HepG2 (cell line): ENCODE measurements at regions not wholly inside any gene's neighbourhood (a gene's known extent, or its start where the extent isn't known, plus 50 kb on each side); places are given as distances from the start of the nearest gene placed in this dataset.

Experiments
- ATAC-seq: fragments of 200-7000 bp; cut with Tn5 transposase; 3 replicates; pipeline ENCODE4 v1.9.1; 2020; ENCODE audit warnings: mild to moderate bottlenecking, moderate library complexity
- BruUV-seq: library from RNA; stranded (reverse); fragments of 400-500 nt; replicated peaks from 2 replicates; lab custom pipeline; 2021; lab: Mats Ljungman, UMichigan
- CTCF ChIA-PET: fragments of 300-600 bp; formaldehyde crosslinking; extraction: SDS; loops from one replicate; lab custom pipeline; 2021; ENCODE audit warnings: low total read pairs, inconsistent platforms, low intra/inter-chr PET ratio; lab: Yijun Ruan, JAX
- POLR2A ChIA-PET: fragments of 350-600 bp; sonication (Branson Sonifier 250); formaldehyde crosslinking; loops from one replicate; lab custom pipeline; 2020; ENCODE audit warnings: antibody characterized with exemption, inconsistent platforms; lab: Yijun Ruan, JAX
- DNase-seq: peaks from one replicate; pipeline ENCODE4 v3.0.0-alpha.2; 2015; ENCODE audit warnings: low spot score
- FAIRE-seq: peaks from 3 replicates; lab custom pipeline; 2011; peaks lifted over from hg19 to GRCh38; lab: Jason Lieb, UNC
- H2AFZ ChIP-seq: one replicate; pipeline ENCODE4 v1.6.1; 2011; ENCODE audit warnings: low read length, inconsistent platforms
- H3K27ac ChIP-seq: fragments of 300-600 bp; 3 replicates; pipeline ENCODE4 v1.8.0; 2011; ENCODE audit warnings: mixed run types, mild to moderate bottlenecking, mixed read lengths, low read length, inconsistent platforms; ENCODE audit not compliant: insufficient read depth; ENCODE audit errors: extremely low read length
- H3K27me3 ChIP-seq, 2 experiments: fragments of 200-600 bp in 1 of 2; 2 replicates in 1 of 2; 3 replicates in 1 of 2; pipeline versions ENCODE4 v1.6.0 to v1.8.0; 2011; ENCODE audit warnings: low read length in 2 of 2, mild to moderate bottlenecking in 2 of 2, moderate library complexity in 2 of 2, inconsistent platforms in 1 of 2; ENCODE audit not compliant: insufficient read depth in 2 of 2, control insufficient read depth in 1 of 2
- H3K36me3 ChIP-seq, 2 experiments: fragments of 200-600 bp in 1 of 2; replicated peaks in 1 of 2; 2 replicates in 1 of 2; 3 replicates in 1 of 2; pipeline versions ENCODE4 v1.5.1 to v1.8.0; 2011; ENCODE audit warnings: low read length in 2 of 2, inconsistent platforms in 1 of 2; ENCODE audit not compliant: insufficient read depth in 2 of 2, control insufficient read depth in 1 of 2
- H3K4me1 ChIP-seq: 2 replicates; pipeline ENCODE4 v1.5.1; 2012; ENCODE audit warnings: low read length, inconsistent platforms; ENCODE audit not compliant: insufficient read depth
- H3K4me2 ChIP-seq: 2 replicates; pipeline ENCODE4 v1.6.0; 2011; ENCODE audit warnings: low read depth, low read length, inconsistent platforms
- H3K4me3 ChIP-seq, 3 experiments: fragments of 200-600 bp in 1 of 3; sonication (generic), shearing (Covaris generic) in 1 of 3; replicated peaks in 1 of 3; 2 replicates each; pipeline ENCODE4 v1.5.1; 2011 to 2016; ENCODE audit warnings: low read length in 3 of 3, inconsistent platforms in 2 of 3, low read depth in 2 of 3, mild to moderate bottlenecking in 2 of 3, control low read depth in 1 of 3, mixed read lengths in 1 of 3; ENCODE audit not compliant: insufficient read depth in 1 of 3
- H3K79me2 ChIP-seq: one replicate; pipeline ENCODE4 v1.6.1; 2011; ENCODE audit warnings: low read length, inconsistent platforms; ENCODE audit not compliant: insufficient read depth
- H3K9ac ChIP-seq: 2 replicates; pipeline ENCODE4 v1.6.0; 2011; ENCODE audit warnings: mild to moderate bottlenecking, low read depth, low read length, inconsistent platforms; ENCODE audit not compliant: insufficient read depth
- H3K9me3 ChIP-seq: 2 replicates; pipeline ENCODE4 v1.5.1; 2012; ENCODE audit warnings: mild to moderate bottlenecking, low read length
- H4K20me1 ChIP-seq: 2 replicates; pipeline ENCODE4 v1.6.0; 2011; ENCODE audit warnings: inconsistent platforms, mild to moderate bottlenecking, low read length, moderate library complexity; ENCODE audit not compliant: insufficient read depth
- ARID3A ChIP-seq: IDR thresholded peaks from 2 replicates; pipeline ENCODE4 v1.6.1; 2012; ENCODE audit warnings: low read depth, low read length, improper control_type of control experiment
- CENPX ChIP-seq: sonication (generic); formaldehyde crosslinking; IDR thresholded peaks from 2 replicates; pipeline ENCODE4 v1.9.0; 2021; ENCODE audit warnings: mild to moderate bottlenecking, missing genetic modification reagents, moderate library complexity
- HOXA5 ChIP-seq: sonication (generic); formaldehyde crosslinking; IDR thresholded peaks from 2 replicates; pipeline ENCODE4 v1.4.0; 2020; ENCODE audit warnings: missing genetic modification reagents
- JARID2 ChIP-seq: sonication (generic); formaldehyde crosslinking; IDR thresholded peaks from 2 replicates; pipeline ENCODE4 v1.8.1; 2023; ENCODE audit warnings: missing genetic modification reagents, inconsistent platforms; ENCODE audit not compliant: insufficient replicate concordance
- PREB ChIP-seq: sonication (generic); formaldehyde crosslinking; IDR thresholded peaks from 2 replicates; pipeline ENCODE4 v1.4.0; 2020; ENCODE audit warnings: missing genetic modification reagents
- RBAK ChIP-seq: sonication (generic); formaldehyde crosslinking; IDR thresholded peaks from 2 replicates; pipeline ENCODE4 v1.5.1; 2020; ENCODE audit warnings: mild to moderate bottlenecking, missing genetic modification reagents
- TAF15 ChIP-seq: fragments of 200-400 bp; formaldehyde crosslinking; IDR thresholded peaks from one replicate; pipeline ENCODE4 v1.6.1; 2018; ENCODE audit warnings: mild to moderate bottlenecking, low read depth, low read length; ENCODE audit not compliant: poor library complexity, severe bottlenecking
- ZBTB49 ChIP-seq: sonication (generic); formaldehyde crosslinking; IDR thresholded peaks from 2 replicates; pipeline ENCODE4 v1.4.0; 2020; ENCODE audit warnings: missing genetic modification reagents, borderline replicate concordance
- ZBTB8A ChIP-seq: sonication (generic); formaldehyde crosslinking; IDR thresholded peaks from 2 replicates; pipeline ENCODE4 v1.4.0; 2020; ENCODE audit warnings: mild to moderate bottlenecking, low read depth, missing genetic modification reagents, borderline replicate concordance
- ZFP62 ChIP-seq: sonication (generic); formaldehyde crosslinking; IDR thresholded peaks from 2 replicates; pipeline ENCODE4 v1.4.0; 2020; ENCODE audit warnings: missing genetic modification reagents
- ZFP82 ChIP-seq: sonication (generic); formaldehyde crosslinking; IDR thresholded peaks from 2 replicates; pipeline ENCODE4 v1.5.1; 2020; ENCODE audit warnings: mild to moderate bottlenecking, missing genetic modification reagents, borderline replicate concordance
- ZNF33B ChIP-seq: sonication (generic); formaldehyde crosslinking; IDR thresholded peaks from 2 replicates; pipeline ENCODE4 v1.5.1; 2020; ENCODE audit warnings: mild to moderate bottlenecking, missing genetic modification reagents
- ZNF501 ChIP-seq: sonication (generic); formaldehyde crosslinking; IDR thresholded peaks from 2 replicates; pipeline ENCODE4 v1.5.1; 2020; ENCODE audit warnings: mild to moderate bottlenecking, moderate library complexity, missing genetic modification reagents
- ZNF761 ChIP-seq: sonication (generic); formaldehyde crosslinking; conservative IDR thresholded peaks from 2 replicates; pipeline ENCODE4 v1.4.0; 2020; ENCODE audit warnings: mild to moderate bottlenecking, missing genetic modification reagents
- WGBS: methylation state at CpG from one replicate; pipeline ENCODE4 v1.1.6; 2017; ENCODE audit warnings: low lambda C conversion rate; 5-methylcytosine and 5-hydroxymethylcytosine counted together
- in situ Hi-C: cut with HindIII; loops from 2 replicates; pipeline ENCODE4 v1.10.0; 2017; ENCODE audit warnings: low pct_unique_long_range_greater_than_20kb; ENCODE audit not compliant: extremely low pct_ligation_motif_present
- intact Hi-C: fragments of 100-400 bp; cut with micrococcal nuclease; formaldehyde crosslinking; loops from one replicate; pipeline ENCODE4 v1.10.0; 2022; ENCODE audit not compliant: unreplicated experiment
- TF ChIP-seq, protein P1 (sequence below): sonication (generic); formaldehyde crosslinking; IDR thresholded peaks from 2 replicates; pipeline ENCODE4 v1.4.0; 2020; ENCODE audit warnings: mild to moderate bottlenecking, missing genetic modification reagents
- TF ChIP-seq, protein P2 (sequence below): IDR thresholded peaks from 2 replicates; pipeline ENCODE4 v1.6.1; 2016; ENCODE audit warnings: low read depth, borderline replicate concordance

GRCh38 chr18:59839931-59840685 is 59.7 kb upstream of the PMAIP1 start:
- no peaks in the 10 kb centered on the region for H3K4me1 ChIP-seq
- intact Hi-C loops (loop anchor here (5.0 to 10.0 kb wide), 4 partner anchors 135 to 707 kb away; no protein-coding TSS in a partner anchor), in situ Hi-C loops (loop anchor here (25.0 kb wide), 1 partner anchor 697 kb away; no protein-coding TSS in a partner anchor)
- ChIA-PET POLR2A (no interaction called here), CTCF (no interaction called here)
- 9% methylated on average over 5 of the region's 5 CpGs for WGBS
- H3K9me3 ChIP-seq: no peaks in the 10 kb centered on the region
- H3K27me3 ChIP-seq: 0 out of 5 replicates have a peak, but pooled peaks cover 0 to 6% of the 10 kb centered on the region in 2 experiments
- H4K20me1 ChIP-seq: no peaks in the 10 kb centered on the region
- no TSS peak for BruUV-seq
- H2AFZ ChIP-seq: no peak overlapping the region
- H3K79me2 ChIP-seq: no peaks in the 10 kb centered on the region
- ATAC-seq (no peak), FAIRE-seq (no peak), DNase-seq (no peak)
- no peaks in the 10 kb centered on the region for H3K36me3 ChIP-seq
- no peak overlapping the region for H3K4me3 ChIP-seq
- H3K9ac ChIP-seq: no peak overlapping the region
- no peak overlapping the region for H3K27ac ChIP-seq
- H3K4me2 ChIP-seq: no peak overlapping the region
- no peak for TF ChIP-seq RBAK
- TF ChIP-seq CENPX (CRISPR knock-in tag): no peak
- TF ChIP-seq ZBTB49 (CRISPR knock-in tag): no peak
- TF ChIP-seq, protein P1, sequence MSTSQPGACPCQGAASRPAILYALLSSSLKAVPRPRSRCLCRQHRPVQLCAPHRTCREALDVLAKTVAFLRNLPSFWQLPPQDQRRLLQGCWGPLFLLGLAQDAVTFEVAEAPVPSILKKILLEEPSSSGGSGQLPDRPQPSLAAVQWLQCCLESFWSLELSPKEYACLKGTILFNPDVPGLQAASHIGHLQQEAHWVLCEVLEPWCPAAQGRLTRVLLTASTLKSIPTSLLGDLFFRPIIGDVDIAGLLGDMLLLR (CRISPR knock-in tag): no peak
- TF ChIP-seq ZNF501 (CRISPR knock-in tag): no peak
- TF ChIP-seq ARID3A: no peak
- TF ChIP-seq ZNF33B (CRISPR knock-in tag): no peak
- TF ChIP-seq ZFP62: no peak
- no peak for TF ChIP-seq TAF15
- TF ChIP-seq ZBTB8A: no peak
- TF ChIP-seq PREB (CRISPR knock-in tag): no peak
- TF ChIP-seq ZFP82 (CRISPR knock-in tag): no peak
- TF ChIP-seq HOXA5 (CRISPR knock-in tag): no peak
- no peak for TF ChIP-seq ZNF761
- no peak for TF ChIP-seq JARID2 (CRISPR knock-in tag)
- TF ChIP-seq, protein P2, sequence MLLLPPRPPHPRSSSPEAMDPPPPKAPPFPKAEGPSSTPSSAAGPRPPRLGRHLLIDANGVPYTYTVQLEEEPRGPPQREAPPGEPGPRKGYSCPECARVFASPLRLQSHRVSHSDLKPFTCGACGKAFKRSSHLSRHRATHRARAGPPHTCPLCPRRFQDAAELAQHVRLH: no peak
